HG02678 (cell line): ENCODE measurements at regions not wholly inside any gene's neighbourhood (a gene's known extent, or its start where the extent isn't known, plus 50 kb on each side); places are given as distances from the start of the nearest gene placed in this dataset.

Source experiments
- ATAC-seq: cut with Tn5 transposase; IDR thresholded peaks from one replicate; pipeline ENCODE4 v1.9.1; 2021; ENCODE audit warnings: mild to moderate bottlenecking, moderate library complexity; ENCODE audit not compliant: unreplicated experiment

- no peak for ATAC-seq
Measured at GRCh38 chr3:135849827-135850226, 115.7 kb upstream of the PPP2R3A start.

- ATAC-seq: no peak
Measured at GRCh38 chr3:135851201-135852081, 114.1 kb upstream of the PPP2R3A start.

DNA sequence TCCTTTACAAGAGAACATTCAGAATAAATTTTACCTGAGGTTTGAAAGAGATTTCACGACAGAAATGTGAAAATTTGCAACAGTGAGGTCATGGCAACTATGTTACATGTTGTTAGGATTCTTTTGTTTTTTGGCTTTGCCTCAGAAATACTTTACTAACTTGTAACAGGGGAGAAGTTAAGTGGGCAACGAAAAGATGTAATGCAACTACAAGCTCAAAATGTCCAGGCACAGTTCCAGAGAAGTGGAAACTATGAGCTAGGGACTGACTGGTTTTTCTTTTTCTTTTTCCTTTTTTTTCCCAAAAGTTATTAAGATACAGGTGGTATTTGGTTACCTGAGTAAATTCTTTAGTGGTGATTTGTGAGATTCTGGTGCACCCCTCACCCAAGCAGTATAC is 111.5 kb upstream of the PPP2R3A start:
- ATAC-seq: no peak

DNA sequence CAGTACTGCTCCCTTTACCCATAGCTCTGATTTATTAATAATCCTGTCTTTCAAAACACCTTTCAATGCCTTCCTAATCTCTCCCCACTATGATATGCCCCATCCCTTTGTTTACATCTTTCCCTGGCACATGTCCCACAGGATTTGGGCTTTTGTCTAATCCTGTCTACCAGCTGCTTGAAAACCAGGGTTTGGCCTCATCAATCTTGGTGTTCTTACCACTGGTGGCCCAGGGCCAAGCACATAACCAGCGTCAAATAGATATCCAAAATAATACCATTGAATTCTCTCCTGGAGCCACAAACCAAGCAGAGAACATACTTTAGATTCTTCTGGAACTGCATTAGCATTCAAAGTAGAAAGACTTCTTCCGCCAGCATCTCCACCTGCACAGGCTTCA is 104.8 kb upstream of the PPP2R3A start:
- no peak for ATAC-seq

GRCh38 chr3:135862361-135862760 is 103.2 kb upstream of the PPP2R3A start:
- no peak for ATAC-seq

- ATAC-seq: no peak
Measured at GRCh38 chr3:135864060-135864459, 101.5 kb upstream of the PPP2R3A start.

DNA sequence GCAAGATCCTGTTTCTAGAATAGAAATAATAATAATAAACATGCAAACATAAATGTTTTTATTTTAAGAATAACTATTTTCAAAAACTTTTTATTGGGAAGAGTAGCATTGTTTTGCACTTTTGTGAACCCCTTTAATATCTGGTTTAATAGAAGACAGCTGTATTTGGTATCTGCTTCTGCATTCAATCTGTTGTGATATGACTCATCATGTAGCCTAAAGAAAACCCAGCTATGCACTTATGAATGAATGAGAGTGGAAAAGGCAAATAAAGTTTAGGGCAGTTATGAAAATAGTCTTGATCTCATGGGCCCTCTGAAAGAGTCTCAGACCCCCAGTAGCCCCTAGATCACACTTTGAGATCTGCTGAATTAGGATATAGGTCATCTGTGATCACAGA is 100.4 kb upstream of the PPP2R3A start:
- no peak for ATAC-seq

GRCh38 chr3:135865553-135865952 is 100.0 kb upstream of the PPP2R3A start:
- ATAC-seq: no peak

DNA sequence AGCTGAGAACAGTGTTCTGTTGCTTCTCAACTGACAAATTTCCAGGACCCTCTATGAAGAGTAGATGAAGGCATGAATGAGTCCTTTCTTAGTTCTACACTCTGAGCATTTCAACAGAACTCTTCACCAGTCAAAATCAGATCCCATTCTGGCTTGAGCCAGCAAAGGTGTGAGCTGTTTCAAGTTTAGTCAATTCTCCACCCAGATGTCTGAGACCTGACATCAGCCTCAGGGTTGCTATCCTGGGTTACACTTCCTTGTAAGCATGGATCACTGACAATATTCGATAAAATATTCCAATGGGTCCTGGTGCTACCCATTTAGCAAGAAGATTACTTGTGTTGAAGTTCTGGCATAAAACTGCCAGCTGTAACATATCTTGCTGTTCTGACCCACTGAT is 97.6 kb upstream of the PPP2R3A start:
- ATAC-seq: no peak

- no peak for ATAC-seq
Measured at GRCh38 chr3:135868801-135869200, 96.7 kb upstream of the PPP2R3A start.

DNA sequence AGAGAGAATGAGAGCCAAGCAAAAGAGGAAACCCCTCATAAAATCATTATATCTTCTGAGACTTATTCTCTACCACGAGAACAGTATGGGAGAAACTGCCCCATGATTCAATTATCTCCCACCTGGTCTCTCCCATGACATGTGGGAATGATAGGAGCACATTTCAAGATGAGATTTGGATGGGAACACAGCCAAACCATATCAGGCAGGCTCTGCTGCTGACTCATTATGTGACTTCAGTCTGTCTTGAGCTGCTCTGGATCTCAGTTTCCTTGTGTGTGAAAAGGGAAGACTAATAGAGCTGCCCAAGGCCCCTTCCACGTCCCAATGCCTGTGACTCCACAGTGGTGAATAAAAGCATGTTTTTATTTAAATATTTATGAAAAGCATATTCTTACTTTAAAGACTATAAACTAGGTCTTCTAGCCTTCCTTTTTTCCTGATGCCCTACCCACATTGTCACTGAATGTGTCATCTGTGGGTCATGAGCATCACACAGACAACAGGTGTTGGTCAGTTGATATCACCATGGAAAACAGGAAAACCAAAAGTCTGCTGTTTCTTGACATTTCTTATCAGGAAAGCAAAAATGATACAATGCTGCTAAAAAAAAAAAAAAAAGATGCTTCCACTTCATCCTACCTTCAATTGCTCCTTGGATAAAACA is 96.0 kb upstream of the PPP2R3A start:
- no peak for ATAC-seq

DNA sequence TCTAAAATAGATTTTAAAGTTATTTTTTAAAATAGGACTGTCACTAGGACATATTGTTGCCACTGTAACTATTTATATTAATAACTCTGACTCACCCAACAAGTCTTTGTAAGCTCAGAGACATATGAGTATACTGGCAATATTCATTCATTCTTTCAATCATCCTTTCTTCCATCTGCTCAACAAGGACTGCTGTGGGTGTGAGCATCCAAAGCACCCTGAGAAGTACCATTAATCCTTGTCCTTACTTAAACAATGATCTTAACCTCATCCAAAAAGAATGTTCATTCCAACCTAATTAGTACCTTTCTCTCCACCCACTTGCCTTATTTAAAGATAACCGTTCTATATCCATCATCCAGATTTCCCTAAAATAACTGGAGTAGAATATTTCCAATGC is 94.2 kb upstream of the PPP2R3A start:
- ATAC-seq: no peak

- ATAC-seq: no peak
Measured at GRCh38 chr3:135874035-135874434, 91.5 kb upstream of the PPP2R3A start.

DNA sequence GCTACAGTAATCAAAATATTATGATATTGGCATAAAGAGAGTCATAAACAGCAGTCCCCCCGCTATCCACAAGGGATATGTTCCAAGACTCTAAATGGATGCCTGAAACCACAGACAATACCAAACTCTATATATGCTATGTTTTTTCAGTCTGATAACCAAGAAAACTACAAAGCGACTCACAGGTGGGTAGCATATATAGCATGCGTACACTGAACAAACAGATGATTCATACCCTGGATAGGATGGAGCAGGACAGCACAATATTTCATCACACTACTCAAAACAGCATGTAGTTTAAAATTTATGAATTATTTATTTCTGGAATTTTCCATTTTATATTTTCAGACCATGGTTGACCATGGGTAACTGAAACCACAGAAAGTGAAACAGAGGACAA is 87.0 kb upstream of the PPP2R3A start:
- no peak for ATAC-seq

DNA sequence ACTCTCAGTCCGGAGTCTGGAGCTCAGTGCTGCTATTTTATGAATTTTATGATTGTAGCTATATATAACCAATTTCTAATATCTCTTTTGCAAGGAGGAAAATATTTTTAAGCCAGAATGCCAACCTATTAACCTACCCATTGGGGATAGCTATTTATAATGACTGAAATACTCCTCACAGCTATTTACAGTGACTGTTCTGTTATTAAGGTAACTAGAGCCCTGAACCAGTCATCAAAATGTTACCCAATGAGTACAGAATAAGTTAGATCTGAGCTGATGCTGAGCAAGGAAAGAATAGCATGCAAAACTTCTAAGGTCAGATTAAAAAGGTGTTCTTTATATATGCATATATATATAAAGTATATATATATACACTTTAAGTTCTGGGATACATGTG is 79.6 kb upstream of the PPP2R3A start:
- no peak for ATAC-seq

GRCh38 chr3:135887220-135887619 is 78.3 kb upstream of the PPP2R3A start:
- no peak for ATAC-seq

DNA sequence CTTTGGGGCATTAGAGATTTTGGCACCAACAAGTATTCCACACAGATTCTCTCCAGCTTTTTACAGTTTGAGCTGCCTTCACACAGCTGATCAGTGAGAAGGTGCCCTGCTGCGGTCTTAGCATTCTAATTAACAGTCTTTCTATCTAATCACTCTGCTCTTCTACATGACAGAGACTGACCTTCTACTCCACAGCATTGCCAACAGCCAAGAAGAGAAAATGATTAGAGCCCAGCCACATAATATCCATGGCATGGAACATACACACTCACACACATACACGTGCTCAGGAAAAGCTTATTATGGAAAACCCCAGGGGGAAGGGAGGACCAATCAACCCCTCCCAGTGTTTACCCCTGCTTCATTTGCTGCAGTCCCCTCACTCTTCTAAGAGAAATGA is 76.1 kb upstream of the PPP2R3A start:
- ATAC-seq: no peak

DNA sequence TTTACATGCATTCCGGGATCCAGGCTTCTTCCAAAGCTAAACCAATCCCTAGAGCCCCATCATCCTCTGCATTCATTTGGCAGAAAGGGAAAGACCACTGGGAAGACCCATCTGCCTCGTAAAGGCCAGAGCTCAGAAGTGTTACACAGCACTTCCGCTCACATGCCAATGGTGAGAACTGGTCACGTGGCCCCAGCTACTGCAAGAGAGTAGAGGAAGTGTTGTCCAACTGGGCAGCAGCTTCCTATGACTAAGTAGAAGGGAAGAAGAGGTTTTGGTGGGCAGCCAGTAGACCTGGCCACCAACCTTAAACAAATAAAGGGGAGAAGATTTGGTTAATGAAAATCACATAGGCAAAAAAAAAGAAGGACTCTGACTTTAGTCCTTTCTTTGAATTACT is 74.4 kb upstream of the PPP2R3A start:
- ATAC-seq: no peak

- ATAC-seq: no peak
Measured at GRCh38 chr3:135895106-135895733, 70.3 kb upstream of the PPP2R3A start.

DNA sequence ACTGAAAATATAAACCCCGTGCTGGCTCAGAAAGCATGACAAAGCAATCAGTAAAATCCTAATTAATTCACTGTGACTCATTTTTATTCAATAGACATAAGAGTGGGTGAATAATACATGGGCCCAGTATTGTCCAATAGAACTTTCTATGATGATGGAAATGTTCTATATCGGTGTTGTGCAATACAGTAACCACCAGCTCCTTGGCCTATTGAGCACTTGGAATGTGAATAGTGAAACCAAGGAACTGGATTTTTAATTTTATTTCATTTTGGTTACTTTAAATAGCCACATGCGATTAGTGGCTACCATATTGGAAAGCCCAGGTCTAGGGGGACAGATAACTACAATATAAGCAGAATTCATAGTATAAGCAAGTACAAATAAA is 69.8 kb upstream of the PPP2R3A start:
- ATAC-seq: no peak

DNA sequence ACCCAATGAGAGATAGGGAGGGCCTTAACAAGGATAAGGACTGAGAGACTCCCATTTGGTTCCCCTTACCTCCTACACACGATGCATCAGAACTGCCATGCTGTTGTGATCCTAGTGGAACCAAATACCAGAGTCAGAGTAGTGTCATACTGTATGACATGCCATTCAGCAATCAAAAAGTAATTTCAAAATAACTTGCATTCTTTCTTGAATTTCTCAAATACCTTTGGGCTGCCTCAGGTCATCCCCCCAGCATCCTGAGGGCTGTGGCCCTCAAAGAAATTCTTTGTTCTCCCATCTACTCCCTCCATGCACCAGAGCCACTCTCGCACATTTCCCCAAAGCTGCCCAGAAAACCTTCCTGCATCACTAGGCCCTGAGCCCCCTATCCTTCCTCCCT is 68.9 kb upstream of the PPP2R3A start:
- ATAC-seq: no peak

DNA sequence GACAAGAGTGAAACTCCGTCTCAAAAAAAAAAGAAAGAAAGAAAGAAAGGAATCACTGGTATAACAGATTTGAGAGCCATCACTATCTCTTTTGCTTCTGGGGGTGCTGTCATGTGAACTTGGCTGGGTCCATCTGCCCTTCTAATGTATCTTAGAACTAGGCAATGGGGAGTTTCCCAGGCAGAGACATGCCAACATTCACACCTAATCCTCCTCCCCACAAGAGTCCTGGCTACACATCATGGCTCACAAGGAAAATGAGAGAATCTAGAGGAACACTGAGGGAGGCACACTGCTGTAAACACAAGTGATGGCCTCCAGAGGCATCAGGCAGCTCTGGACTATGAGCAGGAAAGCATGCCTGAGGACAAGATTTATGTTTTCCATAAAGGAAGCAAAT is 67.8 kb upstream of the PPP2R3A start:
- ATAC-seq: no peak
